HUES6 (cell line): ENCODE measurements at regions not wholly inside any gene's neighbourhood (a gene's known extent, or its start where the extent isn't known, plus 50 kb on each side); places are given as distances from the start of the nearest gene placed in this dataset.

Experiments used
- H3K27ac ChIP-seq: 2 replicates; pipeline ENCODE4 v1.7.0; 2013; ENCODE audit warnings: low read depth, mild to moderate bottlenecking, low read length, inconsistent platforms
- H3K27me3 ChIP-seq: 2 replicates; pipeline ENCODE4 v1.6.1; 2013; ENCODE audit warnings: low read length; ENCODE audit not compliant: control insufficient read depth, insufficient read depth
- H3K36me3 ChIP-seq: 2 replicates; pipeline ENCODE4 v1.6.1; 2013; ENCODE audit warnings: low read length; ENCODE audit not compliant: control insufficient read depth, insufficient read depth
- H3K4me1 ChIP-seq: 2 replicates; pipeline ENCODE4 v1.6.1; 2013; ENCODE audit warnings: low read length; ENCODE audit not compliant: control insufficient read depth, insufficient read depth
- H3K4me3 ChIP-seq: 2 replicates; pipeline ENCODE4 v1.5.1; 2013; ENCODE audit warnings: low read depth, low read length
- H3K9ac ChIP-seq: one replicate; pipeline ENCODE4 v1.6.1; 2013; ENCODE audit warnings: mild to moderate bottlenecking, low read length
- H3K9me3 ChIP-seq: 2 replicates; pipeline ENCODE4 v1.6.1; 2013; ENCODE audit warnings: low read depth, low read length; ENCODE audit not compliant: control insufficient read depth, insufficient read depth

DNA sequence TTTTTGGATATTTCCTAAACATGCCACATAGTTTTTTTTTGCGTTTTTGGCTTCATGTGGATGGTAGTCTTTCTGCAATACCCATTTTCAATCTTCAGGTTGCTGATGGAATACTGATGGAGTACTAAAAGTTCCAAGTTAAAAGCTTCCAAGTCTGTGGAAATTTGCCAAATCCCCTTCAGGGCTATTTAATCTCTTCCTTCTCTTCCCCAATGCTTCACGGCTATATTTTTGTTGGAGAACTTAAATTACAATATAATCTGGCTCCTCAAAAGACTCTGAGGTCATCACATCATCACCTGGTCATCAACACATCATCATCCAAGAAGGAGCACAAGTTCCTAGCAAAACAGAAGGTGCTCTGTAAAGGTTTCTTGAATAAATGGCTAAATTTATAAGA lies 881.0 kb upstream of the TENM4 start:
- no peak overlapping the region for H3K4me3 ChIP-seq
- peaks cover 15% of the 10 kb centered on the region for H3K27me3 ChIP-seq
- H3K4me1 ChIP-seq, result peaks cover 8% of the 10 kb centered on the region
- no peaks in the 10 kb centered on the region for H3K36me3 ChIP-seq
- no peak overlapping the region for H3K9ac ChIP-seq
- H3K9me3 ChIP-seq, result no peaks in the 10 kb centered on the region; the same call in 1 of the 2 replicates
- H3K27ac ChIP-seq, result no peak overlapping the region

DNA sequence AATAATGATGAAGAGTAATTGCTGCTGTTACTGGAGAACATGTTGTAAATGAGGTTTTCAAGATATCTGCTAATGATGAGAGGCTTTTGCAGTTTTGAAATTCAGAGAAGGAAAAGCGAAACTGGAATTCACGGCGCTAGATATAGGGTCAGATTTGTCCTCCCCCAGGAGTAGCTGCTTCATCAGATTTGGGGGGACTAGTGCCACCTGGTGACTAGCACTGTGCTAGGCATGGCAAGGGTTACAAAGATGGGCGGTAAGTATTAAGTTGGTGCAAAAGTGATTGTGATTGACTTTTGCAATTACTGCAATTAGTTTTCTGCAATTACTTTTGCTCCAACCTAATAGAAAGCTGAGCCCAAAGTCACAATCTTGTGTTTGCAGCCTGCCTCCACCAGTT lies 879.9 kb upstream of the TENM4 start:
- no peaks in the 10 kb centered on the region; the same call in 1 of the 2 replicates for H3K9me3 ChIP-seq
- H3K9ac ChIP-seq, result no peak overlapping the region
- peaks cover 15% of the 10 kb centered on the region for H3K27me3 ChIP-seq
- peak overlapping the region; percentile 30; the same call in 1 of the 2 replicates for H3K4me3 ChIP-seq
- H3K36me3 ChIP-seq, result no peaks in the 10 kb centered on the region
- no peak overlapping the region for H3K27ac ChIP-seq
- H3K4me1 ChIP-seq, result peaks cover 8% of the 10 kb centered on the region

DNA sequence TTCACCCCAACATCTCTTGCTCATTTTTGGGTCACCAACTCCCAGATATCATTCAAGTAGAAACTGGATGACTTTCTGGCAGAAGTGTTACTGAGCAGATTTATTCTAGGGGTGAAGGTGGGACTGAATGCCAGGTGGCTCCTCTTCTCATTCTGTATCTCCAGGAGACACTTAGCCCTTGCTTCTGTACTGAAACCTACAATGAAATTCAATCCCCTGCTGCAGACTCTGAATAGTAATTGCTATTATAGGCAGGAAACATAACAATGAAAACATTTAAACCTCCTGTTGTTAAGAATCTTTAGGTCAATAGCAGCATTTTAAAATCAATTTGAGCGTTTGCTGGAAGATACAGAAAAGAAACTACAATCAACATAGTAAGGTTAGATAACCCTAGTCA lies 879.4 kb upstream of the TENM4 start:
- Histone ChIP-seq H3K9ac (no peak overlapping the region), H3K27ac (no peak overlapping the region), H3K4me3 (no peak overlapping the region), H3K27me3 (peaks cover 15% of the 10 kb centered on the region), H3K9me3 (no peaks in the 10 kb centered on the region; the same call in 1 of the 2 replicates), H3K4me1 (peaks cover 8% of the 10 kb centered on the region), H3K36me3 (no peaks in the 10 kb centered on the region)

DNA sequence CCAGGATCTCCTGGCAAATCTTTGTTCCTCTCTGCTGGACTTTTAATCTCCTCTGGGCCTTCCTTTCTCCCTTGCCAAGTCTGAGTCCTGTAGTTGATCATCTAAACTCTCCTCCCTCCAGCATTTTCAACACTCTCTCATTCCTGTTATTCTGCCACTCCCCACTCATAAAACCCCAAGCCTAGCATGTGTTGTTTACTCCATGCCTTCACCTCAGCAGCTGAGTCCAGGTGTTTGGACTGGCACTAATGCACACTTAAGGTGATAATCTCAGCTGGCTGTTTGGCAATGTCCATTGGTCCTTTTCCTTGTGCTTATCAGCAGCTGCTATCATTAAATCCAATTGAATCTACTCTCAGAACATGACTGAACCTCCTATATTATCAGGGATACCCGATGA lies 876.8 kb upstream of the TENM4 start:
- H3K36me3 ChIP-seq, result no peaks in the 10 kb centered on the region
- H3K27me3 ChIP-seq, result peaks cover 12% of the 10 kb centered on the region
- H3K27ac ChIP-seq, result no peak overlapping the region
- no peak overlapping the region for H3K4me3 ChIP-seq
- H3K9me3 ChIP-seq, result no peaks in the 10 kb centered on the region; the same call in 1 of the 2 replicates
- peaks cover 8% of the 10 kb centered on the region for H3K4me1 ChIP-seq
- no peak overlapping the region for H3K9ac ChIP-seq

DNA sequence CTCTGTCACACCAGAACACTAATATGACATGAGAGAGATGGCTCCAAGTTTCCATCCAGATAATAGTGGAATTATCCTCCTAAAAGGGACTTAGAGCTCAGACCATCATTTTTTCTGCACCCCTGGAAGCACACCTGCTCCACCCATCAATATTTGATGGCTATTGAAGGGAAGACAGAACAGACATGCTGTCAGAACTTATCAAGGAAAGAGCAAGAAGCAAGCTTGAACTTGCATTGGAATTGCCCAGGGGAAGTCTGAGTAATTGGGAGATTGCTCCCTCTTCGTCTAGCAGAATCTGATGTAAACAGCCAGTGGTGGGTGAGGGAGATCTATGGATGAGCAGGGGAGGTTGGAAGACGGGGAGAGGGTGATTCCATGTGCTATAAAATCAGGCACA lies 874.4 kb upstream of the TENM4 start:
- no peak overlapping the region for H3K4me3 ChIP-seq
- no peaks in the 10 kb centered on the region for H3K36me3 ChIP-seq
- H3K9ac ChIP-seq, result no peak overlapping the region
- H3K27ac ChIP-seq, result no peak overlapping the region
- peaks cover 8% of the 10 kb centered on the region for H3K4me1 ChIP-seq
- H3K27me3 ChIP-seq, result peaks cover 9% of the 10 kb centered on the region
- no peaks in the 10 kb centered on the region for H3K9me3 ChIP-seq

DNA sequence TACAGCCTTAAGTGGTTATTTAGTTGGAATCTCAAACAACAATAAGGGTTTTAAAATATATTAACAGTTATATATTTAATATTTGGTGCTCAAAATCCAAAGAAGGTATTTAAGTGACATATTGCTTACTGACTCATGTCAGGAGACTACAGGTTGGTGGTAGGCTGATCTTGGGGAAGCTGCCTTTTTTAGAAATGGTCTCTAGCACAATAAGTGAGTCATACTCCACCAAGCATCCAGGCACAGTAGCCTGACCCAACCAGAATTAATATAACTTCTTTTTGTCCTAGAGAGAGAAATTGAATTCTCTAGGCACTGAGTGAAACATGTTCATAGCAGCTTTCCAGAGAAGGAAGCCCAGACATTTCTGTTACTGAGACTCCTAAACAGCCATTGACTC lies 868.5 kb upstream of the TENM4 start:
- no peak overlapping the region for H3K9ac ChIP-seq
- H3K4me3 ChIP-seq, result no peak overlapping the region
- H3K36me3 ChIP-seq, result no peaks in the 10 kb centered on the region
- no peaks in the 10 kb centered on the region for H3K27me3 ChIP-seq
- peaks cover 16% of the 10 kb centered on the region for H3K9me3 ChIP-seq
- H3K27ac ChIP-seq, result no peak overlapping the region
- no peaks in the 10 kb centered on the region for H3K4me1 ChIP-seq

DNA sequence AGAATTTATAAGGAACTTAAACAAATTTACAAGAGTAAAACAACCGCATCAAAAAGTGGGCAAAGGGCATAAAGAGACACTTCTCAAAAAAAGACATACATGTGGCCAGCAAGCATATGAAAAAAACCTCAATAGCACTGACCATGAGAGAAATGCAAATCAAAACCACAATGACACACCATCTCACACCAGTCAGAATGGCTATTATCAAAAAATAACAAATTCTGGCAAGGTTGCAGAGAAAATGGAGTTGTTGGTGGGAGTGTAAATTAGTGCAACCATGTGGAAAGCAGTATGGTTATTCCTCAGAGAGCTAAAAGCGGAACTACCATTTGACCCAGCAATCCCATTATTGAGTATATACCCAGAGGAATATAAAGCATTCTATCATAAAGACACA lies 866.8 kb upstream of the TENM4 start:
- no peak overlapping the region for H3K4me3 ChIP-seq
- no peak overlapping the region for H3K9ac ChIP-seq
- peaks cover 32% of the 10 kb centered on the region for H3K9me3 ChIP-seq
- no peaks in the 10 kb centered on the region for H3K36me3 ChIP-seq
- H3K27ac ChIP-seq, result no peak overlapping the region
- H3K4me1 ChIP-seq, result no peaks in the 10 kb centered on the region
- no peaks in the 10 kb centered on the region for H3K27me3 ChIP-seq

DNA sequence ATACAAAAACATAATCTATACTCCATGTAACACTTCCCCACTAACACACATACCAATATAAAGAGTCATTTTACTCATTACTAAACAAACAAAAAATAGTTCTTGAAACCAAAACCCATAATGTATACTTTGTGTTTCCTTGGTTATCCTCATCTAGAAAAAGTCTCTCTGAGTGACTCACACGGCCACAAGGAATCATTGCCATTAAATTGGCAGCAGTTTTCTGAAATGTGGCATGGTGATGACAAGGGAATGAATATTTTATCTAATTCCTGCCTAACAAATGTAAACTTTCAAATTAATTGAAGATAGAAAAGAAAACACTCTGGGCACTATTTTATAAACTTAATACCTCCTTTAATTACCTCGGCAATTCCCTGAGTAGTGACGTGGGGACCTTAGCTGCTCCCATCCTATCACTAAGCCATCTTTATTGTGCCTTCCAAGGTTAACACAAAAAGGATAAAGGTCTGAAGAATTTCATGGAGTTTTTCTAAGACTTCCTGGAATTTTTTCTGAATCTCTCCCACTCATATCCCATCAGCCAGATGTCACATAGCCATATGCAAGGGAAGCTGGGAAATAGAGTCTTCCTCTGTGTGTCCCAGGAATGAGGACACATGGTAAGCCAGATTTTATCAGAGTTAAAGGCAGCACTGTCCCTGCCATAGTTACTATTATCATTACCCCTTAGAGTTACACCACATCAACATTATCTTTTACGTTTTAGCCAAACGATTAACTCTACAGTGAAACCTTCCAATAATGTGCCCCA lies 857.2 kb upstream of the TENM4 start:
- Histone ChIP-seq H3K36me3 (no peaks in the 10 kb centered on the region), H3K27me3 (no peaks in the 10 kb centered on the region), H3K4me3 (no peak overlapping the region), H3K27ac (no peak overlapping the region), H3K4me1 (no peaks in the 10 kb centered on the region), H3K9me3 (peaks cover 9% of the 10 kb centered on the region), H3K9ac (no peak overlapping the region)

DNA sequence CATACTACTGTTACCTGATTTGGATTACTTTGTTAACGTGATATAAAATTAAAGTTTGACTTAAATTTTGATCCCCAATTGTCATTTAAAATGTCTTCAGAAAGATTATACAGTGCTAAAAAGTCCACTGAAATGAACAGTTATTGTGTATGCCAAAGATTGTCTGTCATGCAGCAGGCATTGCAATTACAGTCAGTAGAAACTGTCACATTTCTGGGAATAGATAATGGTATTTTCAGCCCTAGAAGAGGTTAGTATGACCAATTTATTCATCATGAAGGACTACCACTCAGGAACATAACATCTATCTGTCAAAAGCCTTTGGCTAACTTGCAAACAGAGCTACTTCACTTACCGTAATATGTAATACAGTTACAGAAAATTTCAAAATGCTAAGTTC lies 852.5 kb upstream of the TENM4 start:
- H3K9me3 ChIP-seq, result no peaks in the 10 kb centered on the region
- no peak overlapping the region for H3K27ac ChIP-seq
- no peaks in the 10 kb centered on the region for H3K27me3 ChIP-seq
- no peaks in the 10 kb centered on the region for H3K4me1 ChIP-seq
- H3K9ac ChIP-seq, result no peak overlapping the region
- H3K4me3 ChIP-seq, result no peak overlapping the region
- no peaks in the 10 kb centered on the region for H3K36me3 ChIP-seq

DNA sequence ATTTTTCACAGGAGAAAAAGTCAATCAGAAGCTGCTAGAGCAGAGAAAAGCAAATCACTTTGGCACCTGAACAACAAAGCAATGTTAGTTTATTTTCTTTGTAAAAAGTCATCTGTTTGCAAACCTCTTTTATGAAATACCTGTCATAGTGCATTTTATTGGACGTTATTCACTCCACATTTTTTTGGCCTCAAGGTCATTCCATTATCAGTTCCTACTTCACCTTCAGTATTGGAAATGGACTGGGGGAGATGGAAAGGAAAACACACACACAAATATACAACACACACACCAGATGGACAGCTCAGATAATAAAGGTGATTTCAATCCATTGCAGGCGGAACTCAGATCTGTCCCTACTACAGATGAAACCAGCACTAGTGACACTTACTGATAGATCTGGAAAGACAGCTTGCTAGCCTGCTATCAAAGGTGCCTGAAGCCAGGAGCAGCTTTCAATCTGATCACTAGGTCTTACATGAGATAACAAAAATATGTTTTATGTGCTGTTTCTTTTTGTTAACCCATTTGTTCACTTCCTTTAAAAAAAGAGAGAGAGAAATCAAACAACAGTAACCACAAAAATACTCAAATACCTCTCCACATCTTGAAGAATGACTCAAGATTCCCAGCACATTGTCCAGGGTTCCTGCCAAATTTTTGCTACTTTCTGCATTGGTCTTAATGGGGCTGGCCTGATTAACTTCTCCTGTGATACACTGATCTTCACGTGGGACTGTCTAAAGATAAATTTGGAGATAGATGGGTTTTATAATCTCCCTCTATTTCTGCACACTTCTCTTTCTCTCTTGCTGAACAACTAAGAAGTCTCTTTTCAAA lies 844.3 kb upstream of the TENM4 start:
- Histone ChIP-seq H3K9ac (no peak overlapping the region), H3K9me3 (no peaks in the 10 kb centered on the region), H3K36me3 (no peaks in the 10 kb centered on the region), H3K27me3 (no peaks in the 10 kb centered on the region), H3K27ac (no peak overlapping the region), H3K4me1 (no peaks in the 10 kb centered on the region), H3K4me3 (no peak overlapping the region)

DNA sequence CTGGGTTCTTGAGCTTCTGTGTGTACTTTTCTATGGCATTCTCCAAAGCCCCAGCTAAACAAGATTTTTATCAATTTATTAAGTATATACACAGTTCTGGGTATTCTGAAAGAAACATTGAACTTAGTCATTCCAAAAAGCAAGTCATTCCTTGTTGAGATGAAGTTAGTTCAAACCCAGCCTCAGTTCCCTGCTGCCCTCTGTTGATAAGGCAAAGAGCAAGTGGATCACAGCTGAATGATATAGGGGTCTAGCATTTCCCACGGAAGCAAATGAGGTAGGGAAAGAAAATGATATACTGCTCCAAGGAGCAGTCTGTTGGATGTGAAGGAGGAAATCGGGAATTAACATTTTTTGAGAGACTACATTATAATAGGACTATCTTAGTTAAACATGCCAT lies 841.8 kb upstream of the TENM4 start:
- Histone ChIP-seq H3K9ac (no peak overlapping the region), H3K4me1 (no peaks in the 10 kb centered on the region), H3K27ac (no peak overlapping the region), H3K27me3 (no peaks in the 10 kb centered on the region), H3K36me3 (no peaks in the 10 kb centered on the region), H3K9me3 (no peaks in the 10 kb centered on the region), H3K4me3 (no peak overlapping the region)
